Naive B cell (primary cell): ENCODE measurements at regions not wholly inside any gene's neighbourhood (a gene's known extent, or its start where the extent isn't known, plus 50 kb on each side); places are given as distances from the start of the nearest gene placed in this dataset.
A peak's percentile ranks its signal among the peaks of the same experiment; 100 is the strongest.

Experiments
- ATAC-seq, 2 donors: fragments of 150-1000 bp; cut with Tn5 transposase; 2 replicates each; pipeline ENCODE4 v1.10.0; 2021; ENCODE audit warnings: low read depth in 2 of 2, mild to moderate bottlenecking in 2 of 2, moderate library complexity in 2 of 2
- DNase-seq: peaks from one replicate; pipeline ENCODE4 v3.0.0; 2022
- H3K27ac Mint-ChIP-seq, 6 donors: one replicate each; pipeline ENCODE4 v1.8.0; 2020 to 2022; ENCODE audit warnings: mild to moderate bottlenecking in 6 of 6, mixed read lengths in 6 of 6, moderate library complexity in 5 of 6, inconsistent platforms in 2 of 6
- H3K27me3 Mint-ChIP-seq, 3 donors: one replicate each; pipeline ENCODE4 v1.8.0; 2021 to 2022; ENCODE audit warnings: mixed read lengths in 3 of 3, mild to moderate bottlenecking in 1 of 3
- H3K36me3 Mint-ChIP-seq, 2 donors: one replicate each; pipeline ENCODE4 v1.8.0; 2020 to 2022; ENCODE audit warnings: mixed read lengths in 2 of 2, inconsistent platforms in 1 of 2, mild to moderate bottlenecking in 1 of 2
- H3K4me1 Mint-ChIP-seq, 3 donors: one replicate each; pipeline ENCODE4 v1.8.0; 2020 to 2022; ENCODE audit warnings: mixed read lengths in 3 of 3, inconsistent platforms in 1 of 3, mild to moderate bottlenecking in 1 of 3, moderate library complexity in 1 of 3
- H3K4me3 Mint-ChIP-seq, 8 donors: one replicate each; pipeline ENCODE4 v1.8.0; 2020 to 2022; ENCODE audit warnings: mild to moderate bottlenecking in 8 of 8, mixed read lengths in 8 of 8, moderate library complexity in 8 of 8, inconsistent platforms in 2 of 8
- H3K9me3 Mint-ChIP-seq, 7 donors: one replicate each; pipeline ENCODE4 v1.8.0; 2020 to 2022; ENCODE audit warnings: mixed read lengths in 7 of 7, mild to moderate bottlenecking in 5 of 7, inconsistent platforms in 2 of 7, moderate library complexity in 1 of 7

DNA sequence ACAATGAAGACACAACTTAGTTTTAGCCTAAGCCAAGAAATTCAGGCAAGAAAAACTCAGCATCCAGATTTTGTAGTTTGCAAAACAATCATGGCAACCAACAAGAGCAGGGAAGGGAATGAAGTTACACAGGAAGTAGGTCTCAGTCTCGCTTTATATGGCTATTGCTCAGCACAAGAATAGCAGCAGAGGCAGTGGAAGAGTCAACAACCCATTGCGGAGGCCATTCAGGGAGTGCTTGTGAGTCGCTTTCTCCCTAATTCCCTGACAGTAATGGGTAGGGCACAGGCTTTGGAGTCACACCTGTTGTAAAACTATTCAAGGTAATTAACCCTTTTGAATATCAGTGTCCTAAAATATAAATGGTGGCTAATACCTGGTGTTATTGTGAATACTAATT, 238.5 kb downstream of the HDGFL1 start:
- H3K4me3 Mint-ChIP-seq: no peak overlapping the region
- H3K36me3 Mint-ChIP-seq: no peaks in the 10 kb centered on the region
- H3K27me3 Mint-ChIP-seq: no peaks in the 10 kb centered on the region
- no peaks in the 10 kb centered on the region for H3K4me1 Mint-ChIP-seq
- H3K9me3 Mint-ChIP-seq: peaks cover 0 to 5% (median 0%) of the 10 kb centered on the region in 7 donors
- ATAC-seq: no peak
- DNase-seq: no peak
- H3K27ac Mint-ChIP-seq: no peak overlapping the region

DNA sequence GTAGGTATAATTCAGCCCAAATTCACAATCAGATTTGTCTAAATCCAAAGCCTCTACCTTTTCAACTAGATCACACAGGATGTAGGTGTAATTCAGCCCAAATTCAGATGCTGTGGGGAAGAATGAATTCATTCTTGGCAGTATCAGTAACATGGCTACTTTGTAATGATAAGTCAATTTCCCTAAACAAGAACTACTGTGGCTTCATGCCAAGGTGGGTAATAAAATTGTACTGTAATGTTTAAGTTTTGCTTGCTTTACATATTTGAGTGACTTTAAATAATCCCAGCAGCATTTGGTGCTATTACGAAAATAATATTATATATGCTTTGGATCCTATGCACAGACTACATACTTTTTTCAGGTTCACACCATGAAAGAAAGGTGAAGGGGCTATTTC, 239.1 kb downstream of the HDGFL1 start:
- H3K27ac Mint-ChIP-seq: no peak overlapping the region
- peaks cover 0 to 5% (median 0%) of the 10 kb centered on the region in 7 donors for H3K9me3 Mint-ChIP-seq
- no peaks in the 10 kb centered on the region for H3K27me3 Mint-ChIP-seq
- no peak overlapping the region for H3K4me3 Mint-ChIP-seq
- no peak for ATAC-seq
- H3K36me3 Mint-ChIP-seq: no peaks in the 10 kb centered on the region
- no peak for DNase-seq
- no peaks in the 10 kb centered on the region for H3K4me1 Mint-ChIP-seq

DNA sequence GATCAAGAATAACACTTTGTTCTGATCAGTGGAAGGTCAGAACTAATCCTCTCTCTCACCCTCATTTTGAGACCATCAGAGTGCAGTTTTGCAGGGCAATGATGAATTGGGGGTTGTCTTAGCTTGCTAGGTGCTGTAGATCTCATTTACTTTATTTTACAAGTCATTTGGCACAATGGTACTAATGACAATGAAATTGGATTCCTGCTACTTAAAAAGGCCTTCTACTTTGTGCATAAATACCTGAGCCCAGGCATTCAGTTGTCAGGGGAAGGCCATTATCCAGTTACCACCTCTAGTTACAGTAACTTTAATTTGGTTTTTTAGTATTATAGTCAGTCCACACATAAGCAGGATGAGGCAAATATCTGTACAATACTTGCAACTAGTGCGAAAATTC, 240.0 kb downstream of the HDGFL1 start:
- H3K9me3 Mint-ChIP-seq: peaks cover 0 to 5% (median 0%) of the 10 kb centered on the region in 7 donors
- ATAC-seq (no peak), DNase-seq (no peak)
- no peaks in the 10 kb centered on the region for H3K4me1 Mint-ChIP-seq
- H3K4me3 Mint-ChIP-seq: no peak overlapping the region
- no peaks in the 10 kb centered on the region for H3K36me3 Mint-ChIP-seq
- H3K27ac Mint-ChIP-seq: no peak overlapping the region
- H3K27me3 Mint-ChIP-seq: no peaks in the 10 kb centered on the region

DNA sequence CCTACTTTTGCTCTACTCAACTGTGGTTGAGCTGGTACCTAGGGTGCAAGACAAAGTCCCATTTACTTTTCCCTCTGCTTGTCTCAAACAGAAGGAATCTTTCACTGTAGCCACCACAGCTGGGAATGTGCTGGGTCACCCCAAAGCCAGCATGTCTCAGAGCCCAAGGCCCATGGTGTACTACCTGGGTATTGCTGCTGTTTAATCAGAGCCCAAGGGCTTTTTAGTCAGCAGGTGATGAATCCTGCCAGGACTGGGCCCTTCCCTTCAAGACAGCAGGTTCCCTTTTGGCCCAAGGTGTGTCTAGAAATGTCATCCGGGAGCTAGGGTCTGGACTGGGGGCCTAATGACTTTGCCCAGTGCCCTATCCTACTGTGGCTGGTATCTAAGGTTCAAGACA, 249.8 kb downstream of the HDGFL1 start:
- Mint-ChIP-seq H3K27ac (no peak overlapping the region), H3K27me3 (no peaks in the 10 kb centered on the region), H3K4me1 (no peaks in the 10 kb centered on the region), H3K9me3 (peaks cover 0 to 3% (median 0%) of the 10 kb centered on the region in 7 donors), H3K36me3 (no peaks in the 10 kb centered on the region), H3K4me3 (peak overlapping the region in 1 of 8 donors; percentile 22)
- DNase-seq (no peak), ATAC-seq (no peak)

DNA sequence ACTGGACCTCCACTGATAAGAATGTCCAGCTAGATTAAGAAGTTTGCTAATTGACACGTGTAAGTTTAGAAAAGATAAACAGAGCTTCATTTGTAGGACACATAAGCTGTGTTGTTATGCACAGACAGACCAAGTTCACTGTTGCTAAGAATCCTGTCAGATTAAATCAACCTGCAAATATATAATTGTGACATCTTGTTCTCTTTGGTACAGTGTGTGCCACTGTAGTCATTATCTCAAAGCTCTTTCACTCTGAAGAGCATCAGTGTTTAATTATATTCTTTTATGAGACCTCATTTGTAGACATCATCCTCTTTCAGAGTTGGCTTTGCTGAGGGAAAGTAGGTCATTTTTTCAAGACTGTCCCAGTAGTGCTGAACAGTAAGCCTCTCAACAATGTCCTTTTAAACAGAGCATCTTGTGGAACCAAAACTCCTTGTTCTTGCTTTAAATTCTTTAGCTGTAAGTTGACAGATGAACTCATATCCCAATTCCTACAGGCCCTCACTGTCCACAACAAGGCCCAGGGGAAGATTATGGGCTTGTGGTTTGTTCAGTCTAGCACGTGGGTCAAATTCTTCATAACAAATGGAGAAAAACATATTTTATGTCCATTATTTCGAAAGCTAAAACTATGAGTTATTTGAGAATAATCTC, 252.4 kb downstream of the HDGFL1 start:
- no peaks in the 10 kb centered on the region for H3K36me3 Mint-ChIP-seq
- no peak overlapping the region for H3K27ac Mint-ChIP-seq
- H3K4me3 Mint-ChIP-seq: no peak overlapping the region
- no peaks in the 10 kb centered on the region for H3K4me1 Mint-ChIP-seq
- DNase-seq: no peak
- H3K27me3 Mint-ChIP-seq: no peaks in the 10 kb centered on the region
- H3K9me3 Mint-ChIP-seq: peaks cover 0 to 3% (median 0%) of the 10 kb centered on the region in 7 donors
- ATAC-seq: no peak

DNA sequence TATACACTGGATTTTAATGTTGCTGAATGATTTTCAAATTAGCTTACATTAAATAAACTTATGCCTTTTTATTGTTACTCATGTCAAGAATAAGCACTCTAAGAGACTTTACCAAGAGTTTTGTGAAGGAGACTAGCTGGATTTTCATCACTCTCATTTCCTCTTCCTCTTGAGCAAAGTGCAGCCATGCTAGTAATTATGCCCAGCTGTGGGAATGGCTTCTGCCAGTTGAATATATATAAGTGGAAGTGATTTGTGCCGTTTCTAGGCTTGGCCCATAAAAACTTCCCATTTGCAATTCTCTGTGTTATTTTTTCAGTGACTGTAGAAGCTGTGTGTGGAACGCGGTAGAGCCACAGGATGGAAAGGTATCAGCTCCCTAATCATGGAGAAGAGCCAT, 255.8 kb downstream of the HDGFL1 start:
- Mint-ChIP-seq H3K27ac (peak overlapping the region in 1 of 6 donors; percentile 34), H3K9me3 (no peaks in the 10 kb centered on the region)
- peak in 1 of 2 donors; percentile 54 for ATAC-seq

DNA sequence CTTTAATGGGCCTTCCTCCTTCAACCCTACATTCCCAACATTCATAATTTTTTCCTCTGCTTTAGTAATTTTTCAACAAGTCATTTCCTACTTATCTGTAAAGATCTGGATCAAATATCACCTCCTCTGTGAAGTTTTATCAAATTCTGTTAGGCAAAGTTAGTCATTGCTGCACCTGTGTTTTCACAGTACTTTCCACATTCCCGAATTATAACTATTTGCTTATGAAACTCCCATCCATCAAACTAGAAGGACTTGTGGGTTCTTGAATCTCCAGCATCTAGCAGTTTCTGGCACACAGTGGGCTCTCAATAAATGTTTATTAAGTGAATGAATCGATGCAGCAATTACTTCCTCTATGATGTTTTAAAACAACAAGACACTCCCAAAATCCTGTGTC, 257.6 kb downstream of the HDGFL1 start:
- no peaks in the 10 kb centered on the region for H3K9me3 Mint-ChIP-seq
- H3K4me1 Mint-ChIP-seq: peaks cover 0 to 5% (median 0%) of the 10 kb centered on the region in 3 donors
- H3K27me3 Mint-ChIP-seq: no peaks in the 10 kb centered on the region
- no peak for DNase-seq
- H3K27ac Mint-ChIP-seq: peak overlapping the region in 1 of 6 donors; percentile 63
- H3K4me3 Mint-ChIP-seq: no peak overlapping the region
- no peak for ATAC-seq
- H3K36me3 Mint-ChIP-seq: no peaks in the 10 kb centered on the region

More for the DNA sequence above, 255.8 kb downstream of the HDGFL1 start:
- no peaks in the 10 kb centered on the region for H3K27me3 Mint-ChIP-seq
- H3K4me1 Mint-ChIP-seq: peaks cover 0 to 5% (median 0%) of the 10 kb centered on the region in 3 donors
- DNase-seq: no peak
- no peaks in the 10 kb centered on the region for H3K36me3 Mint-ChIP-seq
- H3K4me3 Mint-ChIP-seq: no peak overlapping the region

DNA sequence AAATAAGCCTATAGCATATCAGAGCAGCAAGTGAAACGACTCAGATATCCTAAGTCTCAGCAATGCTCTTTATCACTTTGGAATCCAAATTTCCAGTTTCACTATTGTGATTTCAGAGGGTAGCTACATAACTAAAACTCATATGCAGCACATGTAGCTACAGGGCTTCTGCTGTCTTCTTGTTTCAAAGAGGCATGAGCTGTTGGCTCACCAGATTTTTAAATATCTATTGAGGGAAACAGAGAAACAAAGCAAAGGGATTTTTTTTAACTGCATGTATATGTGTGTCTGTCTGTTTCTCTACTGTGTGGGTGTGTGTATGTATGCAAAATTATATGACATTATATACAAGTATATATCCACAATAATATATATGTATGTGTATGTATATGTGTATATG, 258.4 kb downstream of the HDGFL1 start:
- DNase-seq (no peak), ATAC-seq (no peak)
- Mint-ChIP-seq H3K4me1 (peaks cover 0 to 5% (median 0%) of the 10 kb centered on the region in 3 donors), H3K36me3 (no peaks in the 10 kb centered on the region), H3K9me3 (no peaks in the 10 kb centered on the region), H3K4me3 (no peak overlapping the region), H3K27ac (no peak overlapping the region), H3K27me3 (no peaks in the 10 kb centered on the region)

DNA sequence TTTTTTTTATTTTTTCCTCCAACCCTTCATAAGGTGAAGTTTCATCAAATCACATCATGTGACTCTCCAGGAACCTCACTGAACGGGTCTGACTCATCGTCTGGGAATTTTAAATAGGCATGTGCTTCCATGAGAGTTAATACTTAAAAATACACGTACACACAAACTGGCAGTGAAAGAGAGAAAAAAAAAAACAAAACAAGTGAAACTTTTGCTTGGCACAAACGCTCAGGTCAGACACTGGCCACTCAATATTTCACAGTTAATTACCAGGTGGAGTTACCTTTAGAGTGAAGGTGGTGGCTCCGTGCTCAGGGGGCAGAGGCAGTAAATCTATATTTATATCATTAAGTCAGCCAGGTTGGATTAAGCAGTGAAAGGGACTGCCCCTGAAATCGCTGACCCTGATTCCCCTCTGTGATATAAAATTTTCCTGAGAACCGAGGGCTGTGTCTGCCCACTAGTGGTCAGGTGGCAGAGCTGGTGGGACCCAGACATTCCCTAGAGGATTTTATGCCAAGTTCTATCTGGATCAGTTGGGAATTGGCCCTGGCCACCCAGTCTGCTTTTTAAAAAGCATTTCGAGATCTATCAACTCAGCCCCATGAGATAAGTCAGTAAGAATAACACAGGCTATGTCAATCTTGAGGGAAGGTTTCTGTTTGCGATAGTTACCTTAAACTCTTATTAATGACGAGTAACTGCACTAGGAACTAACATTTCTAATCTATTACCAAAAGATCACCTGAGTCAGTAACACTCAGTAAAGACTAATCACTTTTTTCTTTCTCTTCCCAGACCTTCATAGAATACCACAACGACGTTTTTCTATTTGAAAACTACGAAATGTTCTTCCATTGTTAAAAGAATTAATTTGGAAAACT, 259.1 kb downstream of the HDGFL1 start:
- H3K9me3 Mint-ChIP-seq: no peaks in the 10 kb centered on the region
- no peak for DNase-seq
- peaks cover 0 to 5% (median 0%) of the 10 kb centered on the region in 3 donors for H3K4me1 Mint-ChIP-seq
- H3K4me3 Mint-ChIP-seq: no peak overlapping the region
- H3K36me3 Mint-ChIP-seq: no peaks in the 10 kb centered on the region
- no peaks in the 10 kb centered on the region for H3K27me3 Mint-ChIP-seq
- no peak for ATAC-seq
- H3K27ac Mint-ChIP-seq: peak overlapping the region in 2 of 6 donors; percentile 67 to 79

DNA sequence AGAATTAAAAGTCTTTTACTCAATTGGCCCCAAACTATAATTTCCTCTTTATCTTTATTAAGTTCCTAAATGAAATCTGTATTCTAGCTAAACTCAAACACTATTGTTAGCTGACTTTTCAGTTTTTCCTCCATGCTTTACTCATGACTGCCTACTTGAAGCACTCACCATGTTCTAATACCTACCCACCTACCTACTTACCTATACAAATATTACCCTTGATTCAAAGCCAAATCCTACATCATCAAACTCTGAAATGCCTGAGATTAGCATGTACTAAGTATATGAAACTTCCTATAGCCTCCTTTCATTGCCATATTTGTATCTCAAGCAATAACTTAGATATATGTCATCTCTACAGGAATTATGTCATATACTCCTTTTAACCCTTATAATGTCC, 259.7 kb downstream of the HDGFL1 start:
- H3K9me3 Mint-ChIP-seq: no peaks in the 10 kb centered on the region
- no peaks in the 10 kb centered on the region for H3K36me3 Mint-ChIP-seq

DNA sequence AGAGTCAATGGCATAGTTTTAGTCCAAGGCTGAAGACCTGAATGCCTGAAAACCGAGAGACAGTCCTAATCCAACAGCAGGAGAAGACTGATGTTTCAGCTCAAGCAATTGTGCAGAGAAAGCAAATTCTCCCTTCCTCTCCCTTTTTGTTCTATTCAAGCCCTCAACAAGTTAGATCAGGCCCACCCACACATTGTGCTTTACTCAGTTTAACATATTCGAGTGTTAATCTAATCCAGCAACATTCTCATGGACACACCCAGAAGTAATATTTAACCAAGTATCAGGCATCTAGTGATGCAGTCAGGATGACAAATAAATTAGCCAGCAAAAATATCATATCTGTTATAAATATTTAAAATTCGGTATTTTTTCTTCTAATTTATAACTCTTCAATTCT, 261.1 kb downstream of the HDGFL1 start:
- no peak for DNase-seq
- H3K4me1 Mint-ChIP-seq: peaks cover 0 to 5% (median 0%) of the 10 kb centered on the region in 3 donors
- ATAC-seq: no peak
- H3K4me3 Mint-ChIP-seq: no peak overlapping the region
- no peaks in the 10 kb centered on the region for H3K36me3 Mint-ChIP-seq
- H3K9me3 Mint-ChIP-seq: peaks cover 0 to 5% (median 0%) of the 10 kb centered on the region in 7 donors
- no peak overlapping the region for H3K27ac Mint-ChIP-seq
- peaks cover 0 to 6% (median 4%) of the 10 kb centered on the region in 3 donors for H3K27me3 Mint-ChIP-seq

More for the DNA sequence above, 259.7 kb downstream of the HDGFL1 start:
- H3K4me3 Mint-ChIP-seq: no peak overlapping the region
- peaks cover 0 to 5% (median 0%) of the 10 kb centered on the region in 3 donors for H3K4me1 Mint-ChIP-seq
- H3K27ac Mint-ChIP-seq: no peak overlapping the region
- ATAC-seq: no peak
- DNase-seq: no peak
- H3K27me3 Mint-ChIP-seq: no peaks in the 10 kb centered on the region

DNA sequence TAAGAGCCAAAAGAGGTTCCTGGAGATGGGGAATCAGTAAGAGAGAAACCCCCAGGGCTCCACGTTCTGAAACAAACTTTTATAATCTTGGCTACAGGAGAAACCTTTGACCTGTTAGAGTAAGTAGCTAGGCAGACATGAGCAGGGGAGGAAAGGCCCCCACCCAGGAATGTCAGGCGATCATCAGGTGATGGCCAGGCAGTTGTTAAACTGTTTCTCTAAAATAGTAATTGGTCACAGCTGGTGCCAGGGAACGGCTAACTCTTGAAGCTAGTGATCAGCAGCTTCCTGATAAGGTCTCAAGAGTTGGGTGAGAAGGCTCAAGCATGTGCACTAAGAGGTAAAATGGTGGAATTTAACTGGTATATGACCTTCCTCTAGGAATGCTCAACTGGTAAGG, 263.8 kb downstream of the HDGFL1 start:
- H3K36me3 Mint-ChIP-seq: peaks cover 0 to 2% of the 10 kb centered on the region in 2 donors
- H3K27ac Mint-ChIP-seq: no peak overlapping the region
- DNase-seq (no peak), ATAC-seq (no peak)
- H3K4me1 Mint-ChIP-seq: peaks cover 0 to 1% (median 0%) of the 10 kb centered on the region in 3 donors
- H3K4me3 Mint-ChIP-seq: no peak overlapping the region
- H3K27me3 Mint-ChIP-seq: peaks cover 0 to 6% (median 4%) of the 10 kb centered on the region in 3 donors
- H3K9me3 Mint-ChIP-seq: peaks cover 0 to 9% (median 2%) of the 10 kb centered on the region in 7 donors

DNA sequence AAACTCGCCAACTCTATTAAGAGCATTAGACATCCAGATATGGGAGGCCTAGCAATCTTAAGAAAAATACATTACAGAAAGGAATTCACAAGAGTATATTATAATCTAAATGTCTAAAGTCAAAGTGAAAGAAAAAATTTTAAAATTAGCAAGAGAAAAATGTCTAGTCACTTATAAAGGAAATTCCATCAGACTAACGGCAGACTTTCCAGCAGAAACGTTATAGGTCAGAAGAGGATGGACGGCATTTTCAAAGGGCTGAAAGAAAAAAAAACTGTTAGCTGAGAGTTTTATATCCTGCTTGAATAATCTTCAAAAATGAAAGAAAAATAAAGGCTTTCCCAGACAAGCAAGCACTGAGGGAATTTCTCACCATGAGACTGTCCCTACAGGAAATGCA, 269.0 kb downstream of the HDGFL1 start:
- H3K27me3 Mint-ChIP-seq: peaks cover 0 to 6% (median 4%) of the 10 kb centered on the region in 3 donors
- peaks cover 5 to 38% (median 17%) of the 10 kb centered on the region in 7 donors for H3K9me3 Mint-ChIP-seq
- ATAC-seq (no peak), DNase-seq (no peak)
- H3K27ac Mint-ChIP-seq: no peak overlapping the region
- H3K36me3 Mint-ChIP-seq: peaks cover 0 to 11% of the 10 kb centered on the region in 2 donors
- H3K4me3 Mint-ChIP-seq: no peak overlapping the region
- no peaks in the 10 kb centered on the region for H3K4me1 Mint-ChIP-seq

DNA sequence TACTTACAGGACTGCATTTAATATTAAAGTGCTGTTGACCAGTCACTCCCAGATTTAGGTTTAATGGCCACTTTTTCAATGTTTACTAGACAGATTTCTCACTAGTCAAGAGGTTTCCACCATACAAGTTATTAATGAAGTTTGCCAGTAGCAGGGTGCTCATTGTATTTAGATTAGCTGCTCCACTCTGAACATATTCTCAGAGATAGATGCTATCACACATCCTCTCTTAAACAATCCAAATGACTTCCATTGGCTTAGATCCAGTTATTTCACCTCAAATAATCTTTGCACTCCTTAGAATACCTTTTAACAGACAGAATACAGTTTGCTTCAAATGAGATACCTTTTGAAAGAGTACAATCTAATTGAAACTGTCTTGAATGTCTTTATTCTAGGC, 276.1 kb downstream of the HDGFL1 start:
- DNase-seq (no peak), ATAC-seq (no peak)
- no peak overlapping the region for H3K4me3 Mint-ChIP-seq
- no peaks in the 10 kb centered on the region for H3K27me3 Mint-ChIP-seq
- H3K4me1 Mint-ChIP-seq: no peaks in the 10 kb centered on the region
- H3K27ac Mint-ChIP-seq: no peak overlapping the region
- no peaks in the 10 kb centered on the region for H3K36me3 Mint-ChIP-seq
- peaks cover 0 to 8% (median 1%) of the 10 kb centered on the region in 7 donors for H3K9me3 Mint-ChIP-seq
